ENCODE measurements at regions not wholly inside any gene's neighbourhood (a gene's known extent, or its start where the extent isn't known, plus 50 kb on each side); places are given as distances from the start of the nearest gene placed in this dataset.

DNA sequence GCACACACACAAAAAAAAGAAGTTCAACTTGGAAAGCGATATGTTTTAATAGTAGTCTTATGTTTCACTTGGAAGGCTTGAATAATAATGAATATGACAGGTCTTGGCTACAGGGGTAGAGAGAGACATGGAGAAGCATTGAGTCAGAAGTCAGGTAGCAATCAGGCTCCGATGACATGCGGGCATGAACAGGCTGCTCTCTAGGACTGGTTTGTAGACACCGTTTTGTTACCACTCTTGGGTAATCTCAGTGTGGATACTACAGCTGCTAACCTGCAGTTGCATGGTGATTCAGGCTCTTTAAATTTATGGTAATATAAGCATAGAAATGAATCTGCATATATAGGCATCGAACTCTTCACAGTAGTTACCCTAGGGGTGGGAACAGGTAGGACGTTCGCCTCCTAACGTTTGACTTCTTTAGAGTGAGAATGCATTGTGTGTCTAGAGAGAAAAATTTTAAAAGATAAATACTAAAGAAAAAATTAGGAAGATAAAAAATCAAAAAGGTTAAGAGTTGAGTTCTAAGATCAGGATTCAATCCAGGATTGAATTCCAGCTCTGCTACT lies 241.6 kb upstream of the KBTBD8 start:
- Histone ChIP-seq H3K4me1 (no peaks in the 10 kb centered on the region), H3K36me3 (no peaks in the 10 kb centered on the region), H3K27me3 (no peaks in the 10 kb centered on the region), H3K27ac (no peak overlapping the region), H3K9me3 (no peaks in the 10 kb centered on the region), H3K4me3 (no peak overlapping the region)
- in situ Hi-C loops (cut with MboI; ENCODE audit: low pct_ligation_motif_present in 1 of 4, low pct_unique_long_range_greater_than_20kb in 1 of 4, low sequenced_read_pairs in 3 of 4) (no loop called here), intact Hi-C loops (cut with DNase I; ENCODE audit: low total_unique reads) (no loop called here)
- TF ChIP-seq POLR2A (IDR thresholded peaks at IDR 0.05) (no peak), EP300 (IDR thresholded peaks at IDR 0.05; ENCODE audit: low read depth) (no peak), POLR2AphosphoS5 (IDR thresholded peaks at IDR 0.05) (no peak)
- TF ChIP-seq, protein P1, sequence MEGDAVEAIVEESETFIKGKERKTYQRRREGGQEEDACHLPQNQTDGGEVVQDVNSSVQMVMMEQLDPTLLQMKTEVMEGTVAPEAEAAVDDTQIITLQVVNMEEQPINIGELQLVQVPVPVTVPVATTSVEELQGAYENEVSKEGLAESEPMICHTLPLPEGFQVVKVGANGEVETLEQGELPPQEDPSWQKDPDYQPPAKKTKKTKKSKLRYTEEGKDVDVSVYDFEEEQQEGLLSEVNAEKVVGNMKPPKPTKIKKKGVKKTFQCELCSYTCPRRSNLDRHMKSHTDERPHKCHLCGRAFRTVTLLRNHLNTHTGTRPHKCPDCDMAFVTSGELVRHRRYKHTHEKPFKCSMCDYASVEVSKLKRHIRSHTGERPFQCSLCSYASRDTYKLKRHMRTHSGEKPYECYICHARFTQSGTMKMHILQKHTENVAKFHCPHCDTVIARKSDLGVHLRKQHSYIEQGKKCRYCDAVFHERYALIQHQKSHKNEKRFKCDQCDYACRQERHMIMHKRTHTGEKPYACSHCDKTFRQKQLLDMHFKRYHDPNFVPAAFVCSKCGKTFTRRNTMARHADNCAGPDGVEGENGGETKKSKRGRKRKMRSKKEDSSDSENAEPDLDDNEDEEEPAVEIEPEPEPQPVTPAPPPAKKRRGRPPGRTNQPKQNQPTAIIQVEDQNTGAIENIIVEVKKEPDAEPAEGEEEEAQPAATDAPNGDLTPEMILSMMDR (IDR thresholded peaks at IDR 0.05) = no peak
- WGBS, 2 donors (ENCODE audit: low coverage in 1 of 2) = 82 to 92% methylated on average over 8 of the region's 8 CpGs
- no peak for DNase-seq

DNA sequence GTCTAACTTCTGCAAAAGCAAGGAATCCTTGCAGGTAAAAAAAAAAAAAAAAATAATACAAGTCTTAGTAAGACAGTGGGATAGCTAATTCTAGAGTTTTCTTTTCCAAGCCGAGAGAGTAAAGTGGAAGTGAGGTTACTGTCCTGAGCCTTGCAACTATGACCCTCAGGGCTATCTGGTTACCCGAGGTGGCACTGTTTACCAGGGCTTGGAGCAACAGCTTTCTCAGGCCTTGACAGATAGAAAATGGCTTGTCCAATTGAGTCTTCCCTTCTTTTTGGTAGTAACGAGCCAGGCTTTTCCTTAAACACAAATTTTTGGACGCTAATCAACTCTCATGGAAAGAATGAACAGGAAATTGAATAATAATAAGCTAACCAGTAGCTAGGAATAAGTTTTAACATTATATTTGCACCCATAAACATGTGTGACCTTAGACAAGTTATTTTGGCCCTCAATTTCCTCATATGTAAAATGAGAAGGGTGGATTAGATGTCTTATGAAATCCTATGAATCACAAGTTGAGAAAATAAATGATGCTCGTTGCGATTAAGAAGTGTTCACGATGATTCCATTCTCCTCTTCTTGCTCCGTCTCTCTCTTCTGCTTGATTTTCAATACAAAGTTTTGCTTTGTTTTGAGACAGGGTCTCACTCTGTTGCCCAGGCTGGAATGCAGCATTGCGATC lies 236.9 kb upstream of the KBTBD8 start:
- Histone ChIP-seq H3K9me3 (no peaks in the 10 kb centered on the region), H3K4me1 (no peaks in the 10 kb centered on the region), H3K27me3 (no peaks in the 10 kb centered on the region), H3K36me3 (no peaks in the 10 kb centered on the region), H3K4me3 (no peak overlapping the region), H3K27ac (no peak overlapping the region)
- 83 to 84% methylated on average over 7 to 9 of the region's 9 CpGs for WGBS, 2 donors (ENCODE audit: low coverage in 1 of 2)
- no peak for TF ChIP-seq EP300 (IDR thresholded peaks at IDR 0.05; ENCODE audit: low read depth)
- TF ChIP-seq POLR2A (IDR thresholded peaks at IDR 0.05) = no peak
- no peak for TF ChIP-seq POLR2AphosphoS5 (IDR thresholded peaks at IDR 0.05)
- TF ChIP-seq, protein P1 (IDR thresholded peaks at IDR 0.05) = no peak
- DNase-seq = no peak
- in situ Hi-C loops (cut with MboI; ENCODE audit: low pct_ligation_motif_present in 1 of 4, low pct_unique_long_range_greater_than_20kb in 1 of 4, low sequenced_read_pairs in 3 of 4) (no loop called here), intact Hi-C loops (cut with DNase I; ENCODE audit: low total_unique reads) (no loop called here)

DNA sequence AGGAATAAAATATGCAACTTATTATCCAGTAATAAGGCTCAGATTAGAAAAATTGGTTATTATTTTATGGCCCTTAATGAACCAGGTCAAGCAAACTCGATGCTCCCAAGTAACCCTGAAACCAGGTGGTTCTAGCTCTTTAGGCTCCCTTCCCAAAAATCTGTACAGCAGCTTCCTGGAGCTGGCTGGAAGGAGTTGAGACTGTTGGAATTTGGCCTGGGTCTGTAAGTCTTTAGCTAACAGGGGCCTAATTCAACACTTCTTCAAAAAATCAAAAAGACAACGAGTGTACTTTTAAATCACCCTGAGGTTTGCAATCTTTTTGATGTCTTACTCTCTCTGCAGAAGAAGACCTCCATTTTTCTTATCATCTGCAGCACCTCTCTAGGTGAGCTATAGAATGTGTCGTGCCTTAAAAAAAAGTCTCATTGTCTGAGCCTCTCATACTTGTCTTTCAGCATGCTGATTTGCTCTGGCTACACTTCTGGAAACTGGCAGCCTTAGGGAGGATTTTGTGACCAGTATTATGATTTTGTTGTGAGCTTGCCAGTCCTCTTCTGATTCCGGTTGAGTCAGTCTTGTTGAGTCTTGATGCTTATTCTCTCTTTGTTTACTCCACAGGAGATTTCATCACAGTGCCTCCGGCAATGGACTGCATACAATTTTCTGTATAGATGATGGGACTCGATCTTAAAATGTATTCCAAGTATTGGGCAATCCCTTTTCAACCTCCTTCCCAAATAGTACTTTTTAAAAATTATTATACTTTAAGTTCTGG lies 235.0 kb upstream of the KBTBD8 start:
- H3K4me3 ChIP-seq = no peak overlapping the region
- no peaks in the 10 kb centered on the region for H3K36me3 ChIP-seq
- 70 to 76% methylated on average over 5 to 6 of the region's 6 CpGs for WGBS, 2 donors (ENCODE audit: low coverage in 1 of 2)
- in situ Hi-C loops (cut with MboI; ENCODE audit: low pct_ligation_motif_present in 1 of 4, low pct_unique_long_range_greater_than_20kb in 1 of 4, low sequenced_read_pairs in 3 of 4) (no loop called here), intact Hi-C loops (cut with DNase I; ENCODE audit: low total_unique reads) (no loop called here)
- TF ChIP-seq, protein P1 (IDR thresholded peaks at IDR 0.05) = no peak
- TF ChIP-seq EP300 (IDR thresholded peaks at IDR 0.05; ENCODE audit: low read depth) (no peak), POLR2AphosphoS5 (IDR thresholded peaks at IDR 0.05) (no peak), POLR2A (IDR thresholded peaks at IDR 0.05) (no peak)
- H3K27me3 ChIP-seq = no peaks in the 10 kb centered on the region
- no peak for DNase-seq
- no peaks in the 10 kb centered on the region for H3K4me1 ChIP-seq
- no peaks in the 10 kb centered on the region for H3K9me3 ChIP-seq
- H3K27ac ChIP-seq = peak overlapping the region in 1 of 4 donors; percentile 42

DNA sequence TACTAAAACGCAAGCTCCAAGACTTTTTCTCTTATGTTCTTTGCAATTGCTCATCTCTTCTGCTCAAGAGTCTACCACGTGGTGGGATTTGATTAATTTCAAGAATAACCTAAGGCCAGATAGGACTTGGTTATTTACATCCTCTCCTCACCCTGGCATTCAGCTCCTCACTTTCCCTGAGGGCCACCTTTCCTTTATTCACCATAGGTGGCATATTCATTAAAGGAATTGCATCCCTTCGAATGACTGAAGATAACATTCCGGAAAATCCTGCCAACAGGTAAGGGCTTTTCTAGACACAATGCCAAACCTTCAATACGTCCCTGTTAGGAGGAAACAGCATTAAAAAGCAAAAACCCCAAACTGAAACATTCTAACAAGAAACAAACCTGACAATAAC lies 220.0 kb upstream of the KBTBD8 start:
- Histone ChIP-seq H3K4me1 (no peaks in the 10 kb centered on the region), H3K9me3 (no peaks in the 10 kb centered on the region), H3K27ac (no peak overlapping the region), H3K4me3 (no peak overlapping the region), H3K27me3 (no peaks in the 10 kb centered on the region), H3K36me3 (no peaks in the 10 kb centered on the region)
- 86 to 100% methylated on average over 3 to 5 of the region's 5 CpGs for WGBS, 2 donors (ENCODE audit: low coverage in 1 of 2)
- DNase-seq = no peak
- TF ChIP-seq POLR2A (IDR thresholded peaks at IDR 0.05) (no peak), POLR2AphosphoS5 (IDR thresholded peaks at IDR 0.05) (no peak), EP300 (IDR thresholded peaks at IDR 0.05; ENCODE audit: low read depth) (no peak)
- TF ChIP-seq, protein P1 (IDR thresholded peaks at IDR 0.05) = no peak
- in situ Hi-C loops (cut with MboI; ENCODE audit: low pct_ligation_motif_present in 1 of 4, low pct_unique_long_range_greater_than_20kb in 1 of 4, low sequenced_read_pairs in 3 of 4) (no loop called here), intact Hi-C loops (cut with DNase I; ENCODE audit: low total_unique reads) (loop anchor here (5.0 kb wide), 1 partner anchor 819 kb away; no protein-coding TSS in a partner anchor)

All from transverse colon (tissue), 4 donors.